ENCODE measurements at regions not wholly inside any gene's neighbourhood (a gene's known extent, or its start where the extent isn't known, plus 50 kb on each side); places are given as distances from the start of the nearest gene placed in this dataset.

- TF ChIP-seq CTCF (IDR thresholded peaks at IDR 0.05): no peak
- TF ChIP-seq EP300 (IDR thresholded peaks at IDR 0.05): no peak
These were observed 280.8 kb downstream of the CDH10 start for GRCh38 chr5:24363789-24364481.

All from esophagus muscularis mucosa (tissue), 3 donors.